H1 (cell line): ENCODE measurements at regions not wholly inside any gene's neighbourhood (a gene's known extent, or its start where the extent isn't known, plus 50 kb on each side); places are given as distances from the start of the nearest gene placed in this dataset.

Experiments used
- CBX8 ChIP-seq: fragments of 300-800, 300-1000 bp; sonication (generic); IDR thresholded peaks from 2 replicates; pipeline ENCODE4 v1.7.1; 2016; ENCODE audit warnings: low read depth, low read length, borderline replicate concordance
- GABPA ChIP-seq: IDR thresholded peaks from 2 replicates; pipeline ENCODE4 v1.6.1; 2011; ENCODE audit warnings: mild to moderate bottlenecking, low read length, moderate library complexity, borderline replicate concordance; ENCODE audit not compliant: insufficient read depth
- SP4 ChIP-seq: IDR thresholded peaks from 2 replicates; pipeline ENCODE4 v1.6.1; 2012; ENCODE audit warnings: low read length, inconsistent platforms

GRCh38 chr13:94901070-94901469, 188.7 kb upstream of the SOX21 start (continued):
- TF ChIP-seq CBX8 (no peak), SP4 (no peak), GABPA (no peak)
